Suprapubic skin (tissue), 4 donors: ENCODE measurements at regions not wholly inside any gene's neighbourhood (a gene's known extent, or its start where the extent isn't known, plus 50 kb on each side); places are given as distances from the start of the nearest gene placed in this dataset.

Experiments used
- DNase-seq, 2 donors: peaks; one replicate each; pipeline ENCODE4 v3.0.0-alpha.2; 2019; ENCODE audit warnings: low spot score in 2 of 2
- H3K27ac ChIP-seq: fragments of 200-600 bp; sonication (generic); one replicate; pipeline ENCODE4 v1.5.1; 2019
- H3K27me3 ChIP-seq: fragments of 200-600 bp; sonication (generic); one replicate; pipeline ENCODE4 v1.5.1; 2019
- H3K36me3 ChIP-seq: fragments of 200-600 bp; sonication (generic); one replicate; pipeline ENCODE4 v1.5.1; 2019
- H3K4me1 ChIP-seq: fragments of 200-600 bp; sonication (generic); one replicate; pipeline ENCODE4 v1.5.1; 2019
- H3K4me3 ChIP-seq: fragments of 200-600 bp; sonication (generic); one replicate; pipeline ENCODE4 v1.5.1; 2019; ENCODE audit warnings: mild to moderate bottlenecking
- H3K9me3 ChIP-seq: fragments of 200-600 bp; sonication (generic); one replicate; pipeline ENCODE4 v1.5.1; 2019
- EP300 ChIP-seq: sonication (generic); formaldehyde crosslinking; IDR thresholded peaks from one replicate; pipeline ENCODE4 v1.6.1; 2017; ENCODE audit warnings: antibody characterized with exemption
- POLR2A ChIP-seq, 2 donors: fragments of 450-650 bp; IDR thresholded peaks; one replicate each; pipeline ENCODE4 v1.6.1; 2017; ENCODE audit warnings: antibody characterized with exemption in 2 of 2, mild to moderate bottlenecking in 2 of 2, moderate library complexity in 2 of 2
- POLR2AphosphoS5 ChIP-seq, 3 donors: sonication (generic); formaldehyde crosslinking; IDR thresholded peaks; one replicate each; pipeline ENCODE4 v1.6.1; 2017; ENCODE audit warnings: antibody characterized with exemption in 3 of 3
- WGBS: methylation state at CpG from one replicate; pipeline ENCODE4 v1.1.5; 2018; 5-methylcytosine and 5-hydroxymethylcytosine counted together
- TF ChIP-seq, protein P1 (sequence below), 2 donors: fragments of 200-600 bp in 1 of 2; fragments of 450-650 bp in 1 of 2; sonication (generic) in 1 of 2; IDR thresholded peaks; one replicate each; pipeline ENCODE4 v1.5.1; 2016 to 2019; ENCODE audit warnings: antibody characterized with exemption in 2 of 2, mild to moderate bottlenecking in 1 of 2, moderate library complexity in 1 of 2

DNA sequence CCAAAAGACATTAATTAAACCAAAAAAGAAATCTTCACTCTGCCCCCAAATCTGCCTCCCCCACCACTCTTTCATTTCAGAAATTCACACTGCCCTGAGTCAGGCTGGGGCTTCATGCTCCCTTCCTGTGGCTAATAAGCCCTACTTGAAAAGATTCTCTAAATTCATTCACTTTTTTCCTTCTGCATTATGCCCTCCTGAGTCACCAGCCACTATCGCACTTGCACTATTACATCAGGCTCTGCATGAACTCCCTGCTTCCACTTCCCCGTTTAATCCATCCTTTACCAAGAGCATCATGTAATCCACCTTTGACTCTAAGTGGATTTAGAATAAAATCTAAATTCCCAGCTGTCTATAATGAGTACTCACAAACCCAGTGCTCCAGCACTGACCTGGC is 295.4 kb upstream of the KLF3 start:
- Histone ChIP-seq H3K27me3 (no peaks in the 10 kb centered on the region), H3K4me3 (no peak overlapping the region), H3K27ac (no peak overlapping the region), H3K4me1 (peaks cover 25% of the 10 kb centered on the region), H3K9me3 (no peaks in the 10 kb centered on the region), H3K36me3 (no peaks in the 10 kb centered on the region)
- DNase-seq = no peak
- WGBS = 93% methylated on average over 2 of the region's 2 CpGs
- TF ChIP-seq POLR2AphosphoS5 (IDR thresholded peaks at IDR 0.05) (no peak), POLR2A (IDR thresholded peaks at IDR 0.05) (no peak), EP300 (no peak)
- TF ChIP-seq, protein P1, sequence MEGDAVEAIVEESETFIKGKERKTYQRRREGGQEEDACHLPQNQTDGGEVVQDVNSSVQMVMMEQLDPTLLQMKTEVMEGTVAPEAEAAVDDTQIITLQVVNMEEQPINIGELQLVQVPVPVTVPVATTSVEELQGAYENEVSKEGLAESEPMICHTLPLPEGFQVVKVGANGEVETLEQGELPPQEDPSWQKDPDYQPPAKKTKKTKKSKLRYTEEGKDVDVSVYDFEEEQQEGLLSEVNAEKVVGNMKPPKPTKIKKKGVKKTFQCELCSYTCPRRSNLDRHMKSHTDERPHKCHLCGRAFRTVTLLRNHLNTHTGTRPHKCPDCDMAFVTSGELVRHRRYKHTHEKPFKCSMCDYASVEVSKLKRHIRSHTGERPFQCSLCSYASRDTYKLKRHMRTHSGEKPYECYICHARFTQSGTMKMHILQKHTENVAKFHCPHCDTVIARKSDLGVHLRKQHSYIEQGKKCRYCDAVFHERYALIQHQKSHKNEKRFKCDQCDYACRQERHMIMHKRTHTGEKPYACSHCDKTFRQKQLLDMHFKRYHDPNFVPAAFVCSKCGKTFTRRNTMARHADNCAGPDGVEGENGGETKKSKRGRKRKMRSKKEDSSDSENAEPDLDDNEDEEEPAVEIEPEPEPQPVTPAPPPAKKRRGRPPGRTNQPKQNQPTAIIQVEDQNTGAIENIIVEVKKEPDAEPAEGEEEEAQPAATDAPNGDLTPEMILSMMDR (IDR thresholded peaks at IDR 0.05) = no peak

- peaks cover 16% of the 10 kb centered on the region for H3K4me1 ChIP-seq
- no peaks in the 10 kb centered on the region for H3K27me3 ChIP-seq
- no peaks in the 10 kb centered on the region for H3K9me3 ChIP-seq
- no peak for DNase-seq
- no peak overlapping the region for H3K27ac ChIP-seq
- TF ChIP-seq POLR2A (IDR thresholded peaks at IDR 0.05) (no peak), POLR2AphosphoS5 (IDR thresholded peaks at IDR 0.05) (no peak), EP300 (no peak)
- TF ChIP-seq, protein P1 (IDR thresholded peaks at IDR 0.05) = no peak
- H3K36me3 ChIP-seq = no peaks in the 10 kb centered on the region
- H3K4me3 ChIP-seq = no peak overlapping the region
Observed at GRCh38 chr4:38371391-38371851, 292.6 kb upstream of the KLF3 start.

GRCh38 chr4:38373375-38373774 is 290.6 kb upstream of the KLF3 start:
- no peak overlapping the region for H3K27ac ChIP-seq
- no peaks in the 10 kb centered on the region for H3K27me3 ChIP-seq
- no peak for TF ChIP-seq EP300
- TF ChIP-seq, protein P1 (IDR thresholded peaks at IDR 0.05) = no peak
- no peak for TF ChIP-seq POLR2A (IDR thresholded peaks at IDR 0.05)
- no peak for TF ChIP-seq POLR2AphosphoS5 (IDR thresholded peaks at IDR 0.05)
- DNase-seq = no peak
- H3K4me3 ChIP-seq = no peak overlapping the region
- no peaks in the 10 kb centered on the region for H3K9me3 ChIP-seq
- no peaks in the 10 kb centered on the region for H3K4me1 ChIP-seq
- no peaks in the 10 kb centered on the region for H3K36me3 ChIP-seq

- H3K9me3 ChIP-seq = no peaks in the 10 kb centered on the region
- WGBS = 95% methylated on average over 1 of the region's 1 CpG
Observed at GRCh38 chr4:38377195-38377594, 286.8 kb upstream of the KLF3 start.

GRCh38 chr4:38378478-38378877 is 285.5 kb upstream of the KLF3 start:
- no peaks in the 10 kb centered on the region for H3K9me3 ChIP-seq
- H3K4me1 ChIP-seq = peaks cover 19% of the 10 kb centered on the region
- no peak overlapping the region for H3K4me3 ChIP-seq
- H3K36me3 ChIP-seq = no peaks in the 10 kb centered on the region
- no peak for DNase-seq
- H3K27me3 ChIP-seq = no peaks in the 10 kb centered on the region
- TF ChIP-seq POLR2AphosphoS5 (IDR thresholded peaks at IDR 0.05) (no peak), EP300 (no peak), POLR2A (IDR thresholded peaks at IDR 0.05) (no peak)
- TF ChIP-seq, protein P1 (IDR thresholded peaks at IDR 0.05) = no peak
- no peak overlapping the region for H3K27ac ChIP-seq
- 65% methylated on average over 3 of the region's 3 CpGs for WGBS

More at GRCh38 chr4:38377195-38377594, 286.8 kb upstream of the KLF3 start:
- TF ChIP-seq POLR2AphosphoS5 (IDR thresholded peaks at IDR 0.05) = no peak
- TF ChIP-seq, protein P1 (IDR thresholded peaks at IDR 0.05) = no peak
- peaks cover 7% of the 10 kb centered on the region for H3K4me1 ChIP-seq
- H3K27ac ChIP-seq = no peak overlapping the region
- H3K27me3 ChIP-seq = no peaks in the 10 kb centered on the region
- DNase-seq = no peak
- H3K4me3 ChIP-seq = no peak overlapping the region
- no peaks in the 10 kb centered on the region for H3K36me3 ChIP-seq
